Activated naive CD4-positive, alpha-beta T cell treated with anti-CD3 and anti-CD28 coated beads, Interleukin-2, amount 50 U/mL, for 16 hours (primary cell): ENCODE measurements at regions not wholly inside any gene's neighbourhood (a gene's known extent, or its start where the extent isn't known, plus 50 kb on each side); places are given as distances from the start of the nearest gene placed in this dataset.
"Not testable (repeated sequence)": the region's sequence is repeated elsewhere in the genome, so short reads cannot be mapped to it uniquely, and the experiment has no call there.

Source experiments
- DNase-seq: peaks from one replicate; pipeline ENCODE4 v3.0.0-alpha.2; 2020

DNA sequence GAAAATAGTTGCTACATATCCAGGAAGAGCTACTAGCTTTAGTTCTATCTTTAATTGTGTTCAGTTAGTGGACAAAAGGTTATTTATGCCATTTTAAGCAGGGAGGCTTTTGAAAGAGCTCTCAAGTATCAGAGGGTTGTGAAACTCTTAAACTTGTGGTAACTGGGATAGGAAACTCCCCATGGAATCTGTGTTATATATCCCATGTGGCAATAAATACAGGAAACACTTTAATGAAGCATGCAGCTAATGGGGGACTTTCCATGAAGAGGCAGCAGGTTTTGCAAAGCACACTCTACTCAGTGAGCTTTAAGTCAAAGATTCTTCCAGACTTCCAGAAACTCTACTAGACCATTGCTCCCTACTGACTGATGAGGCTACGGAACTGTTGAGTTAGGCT is 805.0 kb upstream of the C9orf72 start:
- DNase-seq: no peak

DNA sequence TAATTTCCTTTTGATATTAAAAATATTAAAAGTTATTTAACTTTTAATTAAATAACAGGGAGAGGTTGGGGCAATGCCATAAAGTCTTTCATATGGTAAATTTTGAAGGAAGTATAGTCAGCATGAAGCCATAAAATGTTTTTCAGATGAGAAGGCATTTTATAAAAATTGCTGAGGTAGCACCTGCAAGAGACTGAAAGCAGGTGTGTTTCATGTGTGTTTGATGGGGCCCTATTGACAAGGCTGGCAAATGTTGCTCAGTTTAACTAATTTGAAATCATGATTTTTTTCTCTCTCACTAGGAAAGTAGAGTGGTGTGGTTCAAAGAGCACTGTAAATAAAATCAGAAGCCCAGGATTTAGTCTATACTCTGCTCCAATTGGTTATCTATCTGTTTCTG is 805.8 kb upstream of the C9orf72 start:
- DNase-seq: no peak

DNA sequence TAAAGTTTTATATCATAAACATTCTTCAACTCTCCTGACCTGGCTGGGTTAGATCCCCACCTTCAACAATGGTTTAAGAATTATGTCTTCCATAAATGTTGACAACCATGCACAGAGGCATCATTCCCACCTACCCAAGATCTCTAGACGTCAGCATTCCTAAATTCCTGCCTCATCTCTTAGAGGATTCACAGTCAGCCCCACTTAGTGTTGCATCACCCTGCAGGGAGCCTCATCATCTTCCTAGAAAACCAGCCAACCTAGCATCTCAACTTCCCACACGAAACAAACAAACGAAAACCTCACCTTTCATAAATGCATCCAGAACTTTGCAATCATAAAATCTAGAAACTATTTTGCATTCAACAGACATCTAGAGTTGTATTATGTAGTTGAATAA is 816.1 kb upstream of the C9orf72 start:
- DNase-seq: no peak

DNA sequence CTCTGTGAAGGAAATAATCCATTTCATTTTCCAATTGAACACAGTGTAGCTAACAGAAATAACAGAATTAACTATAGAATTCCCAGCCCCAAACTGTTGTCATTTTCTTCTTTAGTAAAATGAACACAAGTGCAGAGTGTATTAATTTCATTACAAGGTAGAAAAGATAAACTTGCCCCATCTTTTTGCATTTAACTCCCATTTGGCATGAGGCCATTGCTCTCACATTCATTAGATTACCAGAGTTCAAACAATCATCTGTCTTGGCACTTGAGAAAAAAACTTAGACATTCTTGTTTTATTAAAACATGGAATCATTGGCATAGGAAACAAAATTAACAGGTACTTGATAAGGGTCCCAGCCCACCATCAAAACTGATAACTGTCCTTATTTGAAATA is 821.5 kb upstream of the C9orf72 start:
- DNase-seq: no peak

DNA sequence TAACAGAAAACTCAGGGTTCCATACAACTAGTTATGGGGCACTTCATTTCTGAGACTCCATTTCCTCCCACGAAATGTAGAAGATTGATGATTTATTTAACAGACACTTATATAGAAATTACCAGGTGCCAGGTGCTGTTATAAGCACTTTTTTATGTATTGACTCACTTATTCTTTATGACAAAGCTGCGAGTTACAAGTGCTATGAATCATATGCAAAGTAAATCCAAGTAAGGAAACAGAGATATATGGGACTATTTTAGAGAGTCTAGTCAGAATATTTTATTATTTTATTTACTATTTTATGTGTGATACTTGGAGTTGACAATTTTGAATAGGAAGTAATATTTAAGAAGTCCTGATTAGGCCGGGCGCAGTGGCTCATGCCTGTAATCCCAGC is 822.8 kb upstream of the C9orf72 start:
- no peak for DNase-seq

DNA sequence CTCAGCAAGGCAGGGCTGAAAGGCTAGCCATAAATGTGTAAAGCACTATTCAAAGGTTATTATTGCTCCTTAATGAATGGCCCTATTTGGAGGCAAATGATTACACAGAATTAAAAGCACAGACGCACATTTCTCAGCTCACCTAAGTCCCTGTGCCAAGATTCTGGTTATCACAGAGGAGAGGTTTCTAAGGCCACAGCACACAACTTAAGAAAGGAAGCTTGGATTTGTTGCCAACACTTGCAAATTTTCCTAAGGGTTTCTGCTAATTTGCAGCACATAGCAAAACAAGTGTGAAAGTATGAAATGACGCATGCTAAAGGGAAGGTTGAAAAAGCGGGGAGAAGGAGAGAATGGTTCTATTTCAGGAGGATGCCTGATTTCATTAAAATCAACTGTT is 834.1 kb upstream of the C9orf72 start:
- DNase-seq: no peak

DNA sequence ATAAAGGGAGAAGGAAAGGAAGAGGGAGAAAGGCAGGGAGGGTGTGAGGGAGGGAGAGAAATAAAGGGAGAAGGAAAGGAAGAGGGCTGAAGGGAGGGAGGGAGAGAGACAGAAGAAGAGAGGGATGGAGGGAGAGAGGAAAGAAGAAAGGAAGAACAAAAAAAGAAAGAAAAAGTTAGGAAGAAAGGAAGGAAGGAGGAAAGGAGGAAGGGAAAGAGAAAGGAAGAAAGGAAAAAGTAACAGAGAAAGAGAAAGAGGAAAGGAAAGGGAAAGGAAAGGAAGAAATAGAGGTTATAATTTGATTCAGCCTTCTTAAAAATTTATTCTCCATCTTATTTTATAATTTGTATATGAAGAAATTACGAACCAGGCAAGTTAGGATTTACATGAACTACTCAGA is 836.6 kb upstream of the C9orf72 start:
- DNase-seq: no peak

DNA sequence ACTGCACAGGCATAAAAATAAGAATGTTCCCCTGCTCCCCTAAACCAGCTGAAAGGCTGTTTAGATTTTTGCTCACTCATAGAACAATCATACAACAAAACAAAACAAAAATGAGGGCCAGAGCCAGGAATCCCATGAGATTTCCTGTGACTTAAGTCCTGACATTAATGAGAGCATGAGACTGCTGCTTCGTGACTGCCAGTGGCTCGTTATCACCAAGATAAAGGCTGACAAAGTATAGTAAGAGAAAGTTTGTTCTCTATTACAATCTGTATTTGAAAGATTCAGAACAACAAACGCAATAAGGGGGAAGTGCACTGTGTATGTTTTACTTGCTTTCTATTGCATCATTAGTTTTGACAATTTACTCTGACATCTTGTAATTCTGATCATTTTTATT is 837.1 kb upstream of the C9orf72 start:
- no peak for DNase-seq

DNA sequence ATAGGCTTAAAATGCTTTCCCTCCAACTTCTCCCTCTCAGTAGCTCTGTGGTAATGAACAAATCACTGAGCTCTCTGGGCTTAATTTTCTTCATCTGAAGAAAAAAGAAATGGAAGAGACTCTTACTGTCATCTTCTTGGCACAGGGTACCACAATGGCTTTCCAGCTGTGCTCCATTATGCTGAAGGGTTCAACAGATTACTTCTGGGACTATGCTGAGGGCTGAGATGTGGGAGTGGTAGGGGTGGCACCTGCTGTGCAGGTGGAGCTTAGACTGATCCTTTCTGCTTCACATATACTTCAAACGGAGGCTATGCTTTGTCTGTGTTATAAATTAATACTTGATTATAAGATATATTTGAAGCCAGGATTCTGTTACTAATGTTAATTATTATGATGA is 840.2 kb upstream of the C9orf72 start:
- DNase-seq: no peak

DNA sequence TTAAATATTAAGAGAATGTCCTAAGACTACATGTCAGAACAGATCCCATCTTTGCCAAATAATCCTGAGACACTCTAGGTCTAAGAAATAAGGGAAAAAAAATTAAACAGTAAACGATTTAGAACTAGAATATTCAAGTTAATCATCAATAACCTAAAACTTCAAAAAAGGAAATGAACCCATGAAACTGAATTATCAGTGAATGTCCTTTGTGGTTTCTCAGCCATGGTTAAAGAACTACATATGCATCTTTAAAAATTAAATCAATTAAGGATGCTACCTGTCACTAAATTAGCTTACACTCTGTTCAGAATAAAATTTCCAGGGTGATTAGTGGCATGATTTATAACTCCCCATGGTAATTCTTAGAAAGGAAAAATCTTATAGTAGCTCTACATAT is 850.0 kb upstream of the C9orf72 start:
- DNase-seq: no peak

DNA sequence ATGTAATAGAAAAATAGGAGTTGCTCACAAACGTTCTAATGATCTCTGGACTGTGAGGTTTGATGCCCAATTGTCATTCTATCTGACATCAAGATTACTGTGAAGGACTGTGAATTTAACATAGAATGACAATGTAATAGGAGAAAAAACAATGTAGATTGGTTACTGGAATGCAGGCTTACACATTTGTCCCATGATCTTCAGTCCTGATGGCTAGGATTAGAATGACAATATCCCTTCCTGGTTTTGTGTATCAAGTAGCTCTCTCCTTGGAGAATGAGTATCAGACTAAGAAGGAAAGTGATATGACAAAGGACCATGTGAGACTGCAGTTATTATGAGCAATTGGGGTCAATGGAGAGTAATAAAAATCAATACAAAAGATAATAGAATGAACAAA is 862.2 kb upstream of the C9orf72 start:
- DNase-seq: no peak

DNA sequence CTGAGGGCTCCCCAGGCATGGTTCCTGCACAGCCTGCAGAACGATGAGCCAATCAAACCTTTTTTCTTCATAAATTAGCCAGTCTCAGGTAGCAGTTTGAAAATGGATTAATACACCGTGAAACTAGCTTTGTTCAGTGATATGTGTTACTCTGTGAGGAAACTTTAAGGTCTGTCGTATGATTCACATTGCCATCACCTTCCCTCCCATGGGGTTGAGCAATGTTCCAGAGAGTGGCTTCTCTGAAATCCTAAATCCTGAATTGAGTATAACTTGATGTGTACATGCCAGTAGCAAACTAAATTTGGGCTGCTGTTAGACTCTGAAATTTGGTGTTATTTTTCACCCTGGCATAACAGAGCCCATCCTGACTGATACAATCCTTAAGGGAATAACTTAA is 866.4 kb upstream of the C9orf72 start:
- DNase-seq: no peak

DNA sequence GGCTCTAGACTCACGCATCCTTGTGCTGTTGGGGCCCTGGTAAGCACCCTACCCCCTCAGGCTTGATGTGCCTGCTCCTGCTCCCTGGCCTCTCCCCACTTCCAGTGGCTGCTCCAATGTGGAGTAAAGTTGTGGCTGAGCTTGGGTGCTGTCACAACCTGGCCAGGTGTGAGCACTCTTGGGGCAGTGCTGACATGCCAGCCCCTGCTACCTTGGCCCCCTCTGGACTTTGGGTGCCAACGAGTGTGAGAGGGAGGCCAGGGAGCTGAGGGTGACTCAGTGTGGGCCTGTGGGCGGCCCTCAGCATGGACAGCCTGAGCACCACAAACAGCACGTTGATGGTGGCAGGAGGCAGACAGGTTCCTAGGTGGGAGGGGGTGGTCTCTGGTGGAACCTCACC is 870.2 kb upstream of the C9orf72 start:
- DNase-seq: no peak

DNA sequence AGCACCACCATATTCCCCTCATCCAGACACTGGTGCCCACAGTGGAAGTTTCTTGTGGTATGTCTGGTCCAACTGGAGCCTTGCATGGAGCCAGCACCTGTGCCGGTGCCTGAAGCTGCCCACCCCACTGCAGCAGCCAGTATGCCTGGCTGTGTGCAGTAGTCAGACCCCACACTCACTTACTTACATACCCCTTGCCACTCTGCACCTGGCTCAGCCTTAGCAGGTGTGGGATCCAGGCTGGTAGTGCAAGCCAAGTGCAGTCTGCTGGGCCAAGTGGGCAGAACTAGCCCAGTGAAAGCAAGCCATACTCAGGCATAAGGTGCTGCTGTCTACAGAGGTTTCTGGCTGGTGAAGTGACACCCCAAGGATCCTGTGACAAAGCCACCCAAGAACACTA is 871.4 kb upstream of the C9orf72 start:
- no peak for DNase-seq

DNA sequence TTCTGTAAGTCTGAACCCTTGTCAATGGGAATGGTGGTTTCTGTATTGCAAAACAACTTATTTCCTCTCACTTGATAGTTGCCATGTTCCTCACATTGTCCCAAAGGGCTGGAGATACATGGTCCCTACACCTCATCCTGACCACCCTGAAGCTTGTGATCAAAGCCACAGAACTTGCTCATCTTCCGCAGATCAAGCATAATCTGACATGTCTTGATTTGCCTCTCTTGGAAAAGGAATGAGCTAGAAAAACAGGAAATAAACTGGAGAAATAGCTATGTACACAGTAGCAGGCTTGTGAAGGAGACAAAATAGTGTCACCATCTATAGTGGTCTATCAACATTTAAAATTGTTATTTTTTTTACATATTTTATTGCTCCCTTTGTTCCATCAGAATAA is 871.9 kb upstream of the C9orf72 start:
- no peak for DNase-seq

DNA sequence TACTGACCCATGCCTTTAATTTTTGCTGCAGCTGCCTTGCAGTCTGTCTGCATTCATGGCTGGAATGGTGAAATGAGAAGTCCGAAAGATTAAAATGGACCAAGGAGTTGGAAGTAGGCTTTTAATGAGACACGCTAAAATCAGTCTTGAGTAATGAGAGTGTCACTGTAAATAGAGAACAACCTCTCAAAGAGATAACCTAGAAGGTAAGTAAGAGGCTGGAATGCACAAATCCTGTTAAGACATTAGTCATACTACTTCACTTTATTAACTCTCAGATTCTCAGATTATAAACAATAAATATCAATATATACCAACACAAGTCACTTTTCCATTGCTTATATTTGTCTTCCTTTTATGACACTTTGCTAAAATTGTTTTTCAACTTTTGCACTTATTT is 880.6 kb upstream of the C9orf72 start:
- DNase-seq: no peak

DNA sequence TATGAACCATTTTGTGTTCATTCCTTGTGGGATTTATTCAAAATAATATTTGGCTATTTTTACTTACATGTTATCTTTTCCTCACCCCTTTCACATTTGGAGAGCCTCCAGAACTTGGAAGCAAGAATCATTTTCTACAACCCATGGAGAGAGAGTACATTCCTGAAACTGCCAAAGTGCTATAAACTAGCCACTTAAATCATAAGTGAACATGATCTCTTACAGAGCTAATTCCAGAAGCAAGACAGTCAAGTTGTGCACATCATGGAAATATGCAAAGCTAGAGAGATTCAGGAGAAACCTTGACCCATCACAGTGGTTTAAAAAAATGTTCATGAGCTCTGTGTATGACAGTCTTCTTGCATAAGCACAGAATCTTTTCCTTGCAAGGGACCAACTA is 883.6 kb upstream of the C9orf72 start:
- DNase-seq: no peak

DNA sequence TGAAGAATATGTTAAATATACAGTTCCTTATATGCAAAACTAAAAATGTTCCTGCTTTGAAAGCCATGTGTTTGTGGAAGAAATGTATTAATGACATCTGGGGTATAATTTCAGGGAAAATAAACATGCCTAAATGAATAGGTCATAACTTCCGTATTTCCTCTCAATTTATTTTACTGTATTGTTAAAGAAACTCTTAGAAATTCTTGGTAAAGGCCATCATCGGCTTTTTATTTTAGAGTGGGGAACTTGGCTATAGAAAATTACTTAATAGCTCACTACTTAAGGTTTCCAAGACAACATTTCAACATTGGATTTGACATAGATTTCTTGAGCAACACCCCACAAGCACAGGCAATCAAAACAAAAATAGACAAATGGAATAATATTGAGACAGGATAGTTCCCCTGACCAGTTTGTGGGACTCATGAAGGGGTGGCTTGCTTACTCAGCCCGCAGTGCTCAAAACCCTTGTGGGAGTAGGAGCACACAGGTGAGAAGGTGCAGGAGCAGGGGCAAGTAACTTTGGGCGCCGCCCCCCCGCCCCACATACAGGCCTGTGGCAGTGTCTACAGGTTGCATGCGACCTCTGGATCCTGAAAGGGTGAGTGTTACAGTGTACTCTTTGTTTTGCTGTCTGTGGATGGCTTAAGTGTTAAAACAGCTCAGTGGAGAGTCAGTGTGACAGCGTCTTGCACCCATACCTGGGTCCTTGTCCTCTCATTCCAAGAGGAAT is 891.4 kb upstream of the C9orf72 start:
- DNase-seq: no peak

DNA sequence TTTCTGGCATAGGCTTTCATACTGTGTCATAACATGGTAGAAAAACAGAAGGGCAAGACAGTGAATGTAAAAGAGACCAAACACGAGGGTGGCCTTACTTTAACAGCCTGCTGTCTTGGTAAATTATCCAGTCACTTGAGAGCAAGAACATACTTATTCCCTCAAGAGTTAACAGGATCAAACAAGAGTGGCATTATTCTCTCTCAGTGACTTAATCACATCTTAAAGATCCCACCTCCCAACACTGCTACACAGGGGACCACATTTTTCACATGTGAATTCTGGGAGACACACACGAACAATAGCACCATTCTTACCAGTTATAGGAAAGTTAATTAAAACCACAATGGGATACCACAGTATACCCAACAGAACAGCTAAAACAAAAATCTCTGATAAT is 898.0 kb upstream of the C9orf72 start:
- DNase-seq: no peak

DNA sequence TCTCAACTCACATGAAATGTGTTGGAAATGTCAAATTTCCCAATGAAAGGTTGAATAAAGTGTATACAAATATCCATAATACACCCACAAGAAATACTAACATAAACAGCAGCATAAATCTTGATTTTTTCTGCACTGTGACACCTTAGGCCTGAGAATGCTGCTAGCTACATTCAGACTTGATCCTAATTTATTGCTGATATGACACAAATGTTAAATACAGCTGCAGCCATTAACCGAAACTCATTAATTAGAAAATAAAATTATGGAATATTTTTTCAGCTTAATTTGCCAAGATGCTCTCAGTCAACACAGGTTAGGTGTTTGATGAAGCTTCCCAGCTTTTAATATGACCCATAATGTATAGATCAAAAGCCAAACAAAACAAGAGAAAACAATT is 914.3 kb upstream of the C9orf72 start:
- DNase-seq: no peak

DNA sequence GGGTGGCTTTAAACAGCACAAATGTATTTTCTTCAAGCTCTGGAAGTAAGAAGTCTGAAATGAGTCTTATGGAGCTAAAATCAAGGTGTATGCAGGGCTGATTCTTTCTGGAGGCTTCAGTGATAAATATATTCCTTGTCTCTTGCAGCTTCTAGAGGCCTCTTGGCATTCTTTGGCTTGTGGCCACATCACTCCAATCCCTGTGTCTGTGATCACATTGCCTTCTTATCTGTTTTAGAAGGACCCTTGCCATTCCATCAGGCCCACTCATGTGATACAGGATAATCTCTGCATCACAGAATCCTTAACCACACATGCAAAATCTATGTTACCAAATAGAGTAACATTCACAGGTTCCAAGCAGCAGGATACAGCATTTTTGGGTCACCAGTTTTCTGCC is 917.8 kb upstream of the C9orf72 start:
- DNase-seq: no peak

DNA sequence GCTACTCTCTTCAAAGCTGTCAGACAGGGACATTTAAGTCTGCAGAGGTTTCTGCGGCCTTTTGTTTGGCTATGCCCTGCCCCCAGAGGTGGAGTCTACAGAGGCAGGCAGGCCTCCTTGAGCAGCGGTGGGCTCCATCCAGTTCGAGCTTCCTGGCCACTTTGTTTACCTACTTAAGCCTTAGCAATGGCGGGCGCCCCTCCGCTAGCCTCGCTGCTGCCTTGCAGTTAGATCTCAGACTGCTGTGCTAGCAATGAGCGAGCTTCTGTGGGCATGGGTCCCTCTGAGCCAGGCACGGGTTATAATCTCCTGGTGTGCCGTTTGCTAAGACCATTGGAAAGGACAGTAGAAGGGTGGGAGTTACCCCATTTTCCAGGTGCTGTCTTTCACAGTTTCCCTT is 924.9 kb upstream of the C9orf72 start:
- DNase-seq: not testable (repeated sequence)

DNA sequence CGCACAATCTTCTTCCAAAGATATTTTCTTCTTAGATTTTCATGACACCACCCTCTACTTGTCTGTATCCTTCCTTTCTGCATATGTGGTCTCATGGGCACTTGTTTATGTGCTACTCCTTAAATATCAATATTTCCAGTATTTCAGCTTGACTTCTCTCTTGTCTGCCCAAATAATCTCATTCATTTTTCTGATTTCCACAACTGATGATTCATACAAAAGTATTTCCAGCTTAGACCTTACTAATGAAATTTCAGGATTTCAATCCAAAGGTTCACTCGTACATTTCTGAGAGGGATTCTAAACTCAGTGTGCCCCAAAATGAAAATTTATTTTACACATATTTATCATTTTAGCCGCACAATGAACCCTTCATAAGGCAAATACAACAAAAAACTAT is 928.9 kb upstream of the C9orf72 start:
- no peak for DNase-seq

DNA sequence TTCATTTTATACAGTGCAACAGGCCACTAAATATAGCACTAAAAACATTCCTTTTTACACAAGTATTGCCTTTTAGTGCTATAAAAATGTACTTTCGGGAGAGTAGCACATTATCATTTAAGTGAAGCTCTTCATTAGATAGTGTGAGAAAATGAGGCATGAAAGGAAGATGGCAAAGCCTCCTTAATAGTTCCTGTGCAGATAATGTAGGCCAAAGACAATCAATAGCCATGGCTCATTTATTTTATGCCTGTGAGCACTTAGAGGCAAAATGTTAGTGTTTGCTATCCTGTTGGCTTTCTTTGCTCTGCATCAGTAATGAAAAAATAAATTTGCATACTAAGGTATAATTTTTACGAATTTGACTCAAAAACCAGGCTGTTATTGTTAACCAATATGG is 929.5 kb upstream of the C9orf72 start:
- no peak for DNase-seq

DNA sequence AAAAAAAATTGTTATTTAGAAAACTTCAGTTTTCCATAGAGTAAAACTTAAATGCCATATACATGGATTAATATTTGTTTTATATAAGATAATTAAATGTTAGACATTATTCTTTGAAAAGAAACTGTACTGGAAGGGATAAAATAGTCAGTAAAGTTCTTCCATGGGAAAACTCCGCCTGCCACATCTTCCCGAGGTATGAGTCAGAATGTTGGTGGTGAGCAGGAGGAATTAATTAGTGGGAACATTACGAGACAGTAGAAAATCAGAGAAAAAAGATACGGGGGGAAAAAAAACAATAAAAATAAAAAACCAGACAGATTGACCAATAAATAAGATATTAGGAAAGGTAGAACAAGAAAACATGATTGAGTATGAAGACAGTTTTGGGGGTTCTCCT is 930.3 kb upstream of the C9orf72 start:
- DNase-seq: no peak

DNA sequence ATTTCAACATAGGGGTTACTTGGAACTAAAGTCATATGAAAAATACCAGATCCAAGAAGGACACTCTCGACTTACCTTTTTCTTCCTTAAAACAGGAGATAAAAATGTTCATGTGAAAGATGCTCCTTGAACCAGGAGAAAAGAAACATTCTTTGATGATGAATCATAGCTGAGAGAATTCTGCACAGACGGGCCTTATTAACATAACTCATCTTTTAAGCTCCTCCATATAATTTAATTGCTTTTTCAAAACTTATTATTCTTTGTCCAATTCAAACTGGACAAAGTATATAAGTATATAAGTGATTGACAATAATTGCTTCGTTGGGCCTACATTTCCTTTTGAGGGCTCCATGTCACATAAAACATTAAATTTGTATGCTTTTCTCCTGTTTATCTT is 945.2 kb upstream of the C9orf72 start:
- no peak for DNase-seq
